VCaP (cell line): ENCODE measurements at regions not wholly inside any gene's neighbourhood (a gene's known extent, or its start where the extent isn't known, plus 50 kb on each side); places are given as distances from the start of the nearest gene placed in this dataset.

Experiments used
- H3K27ac ChIP-seq: fragments of 450-650 bp; 2 replicates; pipeline ENCODE4 v1.5.1; 2017
- TF ChIP-seq, protein P1 (sequence below): fragments of 450-650 bp; conservative IDR thresholded peaks from 2 replicates; pipeline ENCODE4 v1.5.1; 2017; ENCODE audit warnings: mild to moderate bottlenecking, moderate library complexity

DNA sequence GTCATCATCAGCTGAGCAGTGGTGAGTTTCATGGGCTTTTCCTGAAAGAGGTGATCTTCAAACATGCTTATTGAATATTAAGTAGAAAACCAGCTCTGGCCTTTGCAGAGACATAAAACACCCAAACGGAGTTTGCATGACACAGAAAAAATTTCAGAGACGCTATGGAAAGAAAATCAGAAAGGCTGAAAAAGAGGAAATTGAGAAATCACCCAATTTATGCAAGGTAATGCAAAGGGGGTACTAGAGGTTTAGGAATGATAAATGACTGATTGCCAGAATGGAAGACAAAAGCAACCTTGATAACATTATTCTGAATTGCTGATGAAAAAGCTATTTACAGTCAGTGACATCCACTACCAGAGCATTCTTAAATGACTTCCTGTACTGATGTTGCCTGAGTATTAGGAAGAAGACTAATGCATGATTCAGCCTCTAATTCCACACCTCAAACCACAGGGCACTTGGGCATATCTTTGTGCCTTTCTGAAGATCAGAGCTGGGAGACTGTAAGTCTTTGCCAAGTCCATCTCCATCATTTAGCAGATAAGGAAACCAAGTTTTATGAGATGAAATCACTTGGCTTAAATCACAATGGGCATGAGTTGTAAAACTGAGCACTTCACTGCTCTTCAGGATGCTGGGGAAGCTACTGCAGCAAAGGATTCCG lies 565.7 kb downstream of the PPARGC1A start:
- no peak overlapping the region for H3K27ac ChIP-seq
- TF ChIP-seq, protein P1, sequence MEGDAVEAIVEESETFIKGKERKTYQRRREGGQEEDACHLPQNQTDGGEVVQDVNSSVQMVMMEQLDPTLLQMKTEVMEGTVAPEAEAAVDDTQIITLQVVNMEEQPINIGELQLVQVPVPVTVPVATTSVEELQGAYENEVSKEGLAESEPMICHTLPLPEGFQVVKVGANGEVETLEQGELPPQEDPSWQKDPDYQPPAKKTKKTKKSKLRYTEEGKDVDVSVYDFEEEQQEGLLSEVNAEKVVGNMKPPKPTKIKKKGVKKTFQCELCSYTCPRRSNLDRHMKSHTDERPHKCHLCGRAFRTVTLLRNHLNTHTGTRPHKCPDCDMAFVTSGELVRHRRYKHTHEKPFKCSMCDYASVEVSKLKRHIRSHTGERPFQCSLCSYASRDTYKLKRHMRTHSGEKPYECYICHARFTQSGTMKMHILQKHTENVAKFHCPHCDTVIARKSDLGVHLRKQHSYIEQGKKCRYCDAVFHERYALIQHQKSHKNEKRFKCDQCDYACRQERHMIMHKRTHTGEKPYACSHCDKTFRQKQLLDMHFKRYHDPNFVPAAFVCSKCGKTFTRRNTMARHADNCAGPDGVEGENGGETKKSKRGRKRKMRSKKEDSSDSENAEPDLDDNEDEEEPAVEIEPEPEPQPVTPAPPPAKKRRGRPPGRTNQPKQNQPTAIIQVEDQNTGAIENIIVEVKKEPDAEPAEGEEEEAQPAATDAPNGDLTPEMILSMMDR: no peak

DNA sequence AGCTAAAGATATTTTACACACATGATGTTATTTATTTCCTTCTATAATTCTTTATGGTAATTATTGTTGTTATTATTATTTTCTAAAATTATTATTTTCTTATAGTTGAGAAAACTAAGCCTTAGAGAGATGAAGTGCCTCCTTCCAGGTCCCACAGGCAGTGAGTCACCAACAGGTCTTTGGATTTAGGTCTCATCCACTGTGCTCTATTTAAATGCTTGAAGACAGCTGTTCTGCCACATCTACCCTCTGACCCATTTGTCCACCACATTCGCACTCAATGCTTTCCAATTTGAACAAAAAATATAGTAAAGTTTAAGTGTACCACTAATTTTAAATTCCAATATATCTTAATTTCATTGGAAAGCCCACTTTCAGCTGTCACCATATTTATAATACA lies 566.4 kb downstream of the PPARGC1A start:
- TF ChIP-seq, protein P1: no peak
- no peak overlapping the region for H3K27ac ChIP-seq

DNA sequence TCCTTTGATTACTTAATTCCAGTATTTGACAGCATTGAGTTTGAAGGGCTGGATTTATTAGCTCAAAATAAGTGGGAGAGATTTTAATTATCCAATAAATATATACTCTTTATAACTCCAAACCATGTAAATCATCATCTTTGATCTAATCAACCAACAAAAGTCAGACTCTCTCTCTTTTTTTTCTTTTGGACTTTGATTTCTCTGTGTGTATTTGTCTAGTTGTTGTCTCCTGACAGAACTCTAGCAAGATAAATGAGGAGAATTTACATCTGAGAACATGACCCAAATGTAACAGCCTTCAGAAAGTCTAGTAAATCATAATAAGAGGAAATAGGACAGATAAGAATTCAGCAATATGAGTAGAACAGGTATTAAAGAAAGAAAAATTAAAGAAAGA lies 567.1 kb downstream of the PPARGC1A start:
- TF ChIP-seq, protein P1: no peak
- no peak overlapping the region for H3K27ac ChIP-seq

DNA sequence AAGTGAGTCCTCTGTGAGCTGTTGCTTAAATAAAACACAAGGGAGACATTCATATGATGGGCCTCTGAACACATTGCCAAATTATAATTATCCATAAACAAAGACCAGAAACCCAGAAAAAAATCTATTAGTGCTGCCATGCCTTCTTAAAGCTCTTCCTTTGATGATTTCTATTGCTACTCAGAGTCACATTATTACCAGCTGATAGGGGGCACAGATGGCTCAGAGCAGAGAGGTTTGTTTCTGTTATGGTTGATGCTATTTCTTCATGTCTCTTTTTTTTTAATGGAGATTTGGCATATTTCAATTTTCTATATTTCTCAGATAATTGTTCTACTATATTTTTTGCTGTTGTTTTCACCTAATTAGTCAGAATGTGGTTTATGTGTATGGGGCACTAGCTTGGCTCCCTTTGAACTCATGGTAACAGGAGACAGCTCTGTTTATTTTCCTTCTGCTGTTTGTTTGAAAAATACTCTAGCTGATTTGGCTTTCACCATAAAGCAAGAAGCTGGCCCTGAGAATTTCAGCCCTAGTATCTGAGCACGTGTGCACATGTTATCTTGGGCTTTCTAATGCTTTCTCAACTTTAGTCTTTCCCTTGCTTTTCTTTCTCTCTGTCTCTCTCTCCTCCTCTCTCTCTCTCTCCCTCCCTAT lies 568.8 kb downstream of the PPARGC1A start:
- no peak overlapping the region for H3K27ac ChIP-seq
- TF ChIP-seq, protein P1: no peak

DNA sequence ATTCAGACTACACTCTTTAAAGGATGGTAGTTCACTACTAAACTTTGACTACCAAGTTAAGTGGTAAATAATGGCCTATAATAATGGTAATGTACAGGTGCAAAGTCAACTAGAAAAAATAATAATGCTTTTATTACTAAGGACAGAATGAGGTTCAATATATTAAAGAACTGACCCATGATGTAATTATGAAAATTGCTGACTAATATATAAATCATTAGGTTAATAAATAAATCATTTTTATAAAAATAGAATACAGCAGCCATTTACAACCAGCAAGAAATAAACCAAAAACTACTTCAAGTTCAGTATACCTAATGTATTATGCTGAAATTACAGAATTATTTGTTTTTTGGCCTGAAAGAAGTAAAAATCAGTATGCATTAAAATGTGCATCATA lies 577.2 kb downstream of the PPARGC1A start:
- TF ChIP-seq, protein P1: no peak
- no peak overlapping the region for H3K27ac ChIP-seq

DNA sequence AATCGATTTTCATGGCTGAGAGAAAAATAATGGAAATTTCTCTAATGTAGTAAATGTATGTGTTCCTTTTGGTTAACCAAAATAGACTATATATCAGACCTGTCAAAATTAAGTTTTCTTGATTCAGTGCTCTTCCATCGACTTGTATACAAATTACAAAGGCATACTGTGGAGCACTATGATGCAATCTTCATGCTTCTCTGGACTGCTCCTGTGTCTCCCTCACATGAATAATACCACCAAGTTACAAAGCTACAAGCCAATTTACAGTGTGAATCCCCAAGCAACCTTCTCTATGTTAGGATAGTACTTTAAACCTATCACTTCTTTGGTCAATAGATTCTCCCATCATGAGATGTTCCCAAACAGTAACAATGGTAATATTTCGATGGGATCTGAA lies 577.9 kb downstream of the PPARGC1A start:
- no peak overlapping the region for H3K27ac ChIP-seq
- TF ChIP-seq, protein P1: no peak

DNA sequence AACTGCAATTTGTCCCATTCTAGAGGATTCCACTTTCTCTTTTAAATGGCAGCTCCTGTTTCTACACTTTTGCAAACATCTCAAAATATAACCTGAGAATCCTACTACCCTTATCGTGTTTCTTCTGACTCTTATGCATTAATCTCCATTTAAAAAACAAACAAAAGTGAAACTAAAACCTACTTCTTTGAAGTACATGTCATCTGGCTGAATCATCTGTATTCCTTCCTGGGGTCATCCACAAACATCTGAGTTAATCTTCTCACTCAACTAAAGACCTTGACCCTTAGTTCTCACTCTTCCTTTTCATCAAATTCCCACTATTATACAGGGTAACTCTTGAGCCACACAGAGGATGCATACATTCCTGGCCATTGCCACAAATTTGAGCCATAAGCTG lies 584.8 kb downstream of the PPARGC1A start:
- no peak overlapping the region for H3K27ac ChIP-seq
- TF ChIP-seq, protein P1: no peak
